CD4-positive, alpha-beta T cell treated with Interleukin-6 at 100 ng/mL for 8 hours (primary cell): ENCODE measurements at regions not wholly inside any gene's neighbourhood (a gene's known extent, or its start where the extent isn't known, plus 50 kb on each side); places are given as distances from the start of the nearest gene placed in this dataset.

Source experiments
- DNase-seq: peaks from one replicate; pipeline ENCODE4 v3.0.0-alpha.2; 2020; ENCODE audit warnings: mixed read lengths, low spot score

- DNase-seq: no peak
Measured at GRCh38 chr9:72431036-72431435, 66.0 kb upstream of the ZFAND5 start.

GRCh38 chr9:72428329-72428728 is 63.3 kb upstream of the ZFAND5 start:
- DNase-seq: no peak

- DNase-seq: no peak
Measured at GRCh38 chr9:72427801-72428200, 62.8 kb upstream of the ZFAND5 start.

GRCh38 chr9:72424131-72424530 is 59.1 kb upstream of the ZFAND5 start:
- DNase-seq: no peak

GRCh38 chr9:72422214-72422613 is 57.2 kb upstream of the ZFAND5 start:
- no peak for DNase-seq

GRCh38 chr9:72420783-72421182 is 55.8 kb upstream of the ZFAND5 start:
- DNase-seq: no peak

GRCh38 chr9:72415948-72416347 is 50.9 kb upstream of the ZFAND5 start:
- no peak for DNase-seq

GRCh38 chr9:72415163-72415562 is 50.2 kb upstream of the ZFAND5 start:
- DNase-seq: no peak
